ENCODE measurements at regions not wholly inside any gene's neighbourhood (a gene's known extent, or its start where the extent isn't known, plus 50 kb on each side); places are given as distances from the start of the nearest gene placed in this dataset.

DNA sequence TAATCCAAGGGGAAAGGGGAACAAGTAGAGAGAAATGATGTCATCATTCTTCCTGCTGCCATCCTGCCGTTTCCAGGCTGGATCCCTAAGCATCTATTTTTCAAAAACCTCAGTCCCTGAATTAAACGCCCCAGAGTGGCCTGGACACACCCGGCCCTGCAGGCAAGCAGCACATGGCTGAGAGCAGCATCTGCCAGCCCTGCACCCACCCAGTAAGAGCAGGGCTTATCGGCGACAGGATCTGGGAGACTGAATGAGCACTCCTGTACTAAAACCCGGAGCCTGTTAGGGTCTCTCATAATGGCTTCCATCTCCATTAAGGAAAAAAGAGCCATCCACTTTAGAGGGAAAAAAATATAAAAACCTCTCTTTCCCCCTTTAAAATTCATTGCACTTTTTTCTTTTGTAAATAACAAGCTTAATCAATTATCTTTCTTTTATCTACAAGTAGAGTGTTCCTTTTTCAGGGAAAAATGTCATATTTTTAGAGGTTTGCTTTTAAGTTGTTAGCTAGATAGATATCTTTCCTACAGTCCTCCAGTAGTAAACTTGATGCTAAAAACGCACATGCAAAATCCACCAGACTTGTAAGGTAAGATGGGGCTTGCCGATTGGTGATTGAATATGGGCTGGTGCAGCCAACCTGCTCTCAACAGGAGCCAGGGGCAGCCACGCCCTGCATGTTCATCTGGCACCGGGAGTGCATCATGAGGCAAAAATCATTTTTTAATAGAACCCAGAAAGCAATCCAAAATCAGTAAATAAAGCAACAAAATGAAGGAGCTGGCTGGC is 457.8 kb downstream of the EIPR1 start:
- TF ChIP-seq ARNTL (CRISPR knock-in tag; IDR thresholded peaks at IDR 0.05; ENCODE audit: borderline replicate concordance, low read depth) (no peak), ZC3H10 (CRISPR knock-in tag; IDR thresholded peaks at IDR 0.05) (no peak), ZFP30 (CRISPR knock-in tag; IDR thresholded peaks at IDR 0.05) (no peak)
- TF ChIP-seq, protein P1, sequence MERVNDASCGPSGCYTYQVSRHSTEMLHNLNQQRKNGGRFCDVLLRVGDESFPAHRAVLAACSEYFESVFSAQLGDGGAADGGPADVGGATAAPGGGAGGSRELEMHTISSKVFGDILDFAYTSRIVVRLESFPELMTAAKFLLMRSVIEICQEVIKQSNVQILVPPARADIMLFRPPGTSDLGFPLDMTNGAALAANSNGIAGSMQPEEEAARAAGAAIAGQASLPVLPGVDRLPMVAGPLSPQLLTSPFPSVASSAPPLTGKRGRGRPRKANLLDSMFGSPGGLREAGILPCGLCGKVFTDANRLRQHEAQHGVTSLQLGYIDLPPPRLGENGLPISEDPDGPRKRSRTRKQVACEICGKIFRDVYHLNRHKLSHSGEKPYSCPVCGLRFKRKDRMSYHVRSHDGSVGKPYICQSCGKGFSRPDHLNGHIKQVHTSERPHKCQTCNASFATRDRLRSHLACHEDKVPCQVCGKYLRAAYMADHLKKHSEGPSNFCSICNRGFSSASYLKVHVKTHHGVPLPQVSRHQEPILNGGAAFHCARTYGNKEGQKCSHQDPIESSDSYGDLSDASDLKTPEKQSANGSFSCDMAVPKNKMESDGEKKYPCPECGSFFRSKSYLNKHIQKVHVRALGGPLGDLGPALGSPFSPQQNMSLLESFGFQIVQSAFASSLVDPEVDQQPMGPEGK (CRISPR knock-in tag; IDR thresholded peaks at IDR 0.05; ENCODE audit: borderline replicate concordance), result no peak

Measured in SK-N-SH treated with all-trans-retinoic acid at 6 μM for 48 hours (cell line).